Esophagus muscularis mucosa (tissue), 4 donors: ENCODE measurements at regions not wholly inside any gene's neighbourhood (a gene's known extent, or its start where the extent isn't known, plus 50 kb on each side); places are given as distances from the start of the nearest gene placed in this dataset.

ENCODE experiments used
- CTCF ChIP-seq, 3 experiments: fragments of 200-600 bp in 2 of 3; fragments of 450-650 bp in 1 of 3; sonication (generic) in 2 of 3; IDR thresholded peaks; one replicate each; pipeline ENCODE4 v1.5.1; 2017 to 2019; ENCODE audit warnings: antibody characterized with exemption in 3 of 3, mild to moderate bottlenecking in 2 of 3, moderate library complexity in 1 of 3
- EP300 ChIP-seq: sonication (generic); formaldehyde crosslinking; IDR thresholded peaks from one replicate; pipeline ENCODE4 v1.6.1; 2017; ENCODE audit warnings: antibody characterized with exemption
- POLR2A ChIP-seq: fragments of 450-650 bp; IDR thresholded peaks from one replicate; pipeline ENCODE4 v1.6.1; 2017; ENCODE audit warnings: antibody characterized with exemption, moderate library complexity, mild to moderate bottlenecking, low read depth
- POLR2AphosphoS5 ChIP-seq, 2 donors: sonication (generic); formaldehyde crosslinking; IDR thresholded peaks; one replicate each; pipeline ENCODE4 v1.6.1; 2017; ENCODE audit warnings: antibody characterized with exemption in 2 of 2

DNA sequence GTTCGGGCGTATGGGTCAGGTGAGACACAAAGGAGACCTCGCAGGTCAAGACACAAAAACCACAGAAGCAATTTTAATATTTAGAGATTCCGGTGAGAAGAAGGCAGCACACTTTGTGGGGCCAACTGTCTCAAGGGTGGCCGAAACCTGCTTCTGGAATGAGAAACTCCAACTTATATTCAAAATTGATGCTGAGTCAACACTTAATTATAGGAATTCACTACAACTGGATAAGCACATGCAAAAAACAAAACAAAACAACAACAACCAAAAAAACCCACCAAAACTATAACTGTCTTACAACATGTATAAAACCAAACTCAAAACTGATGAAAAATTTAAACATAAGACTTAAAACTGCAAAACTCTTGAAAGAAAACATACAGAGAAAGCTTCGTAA, 593.3 kb downstream of the POM121L12 start:
- no peak for TF ChIP-seq CTCF (IDR thresholded peaks at IDR 0.05)
- TF ChIP-seq POLR2A, result no peak
- TF ChIP-seq EP300, result no peak
- no peak for TF ChIP-seq POLR2AphosphoS5 (IDR thresholded peaks at IDR 0.05)
